Left colon (tissue), 2 donors: ENCODE measurements at regions not wholly inside any gene's neighbourhood (a gene's known extent, or its start where the extent isn't known, plus 50 kb on each side); places are given as distances from the start of the nearest gene placed in this dataset.
A peak's percentile ranks its signal among the peaks of the same experiment; 100 is the strongest.
"Not testable (repeated sequence)": the region's sequence is repeated elsewhere in the genome, so short reads cannot be mapped to it uniquely, and the experiment has no call there.

Experiments used
- ATAC-seq: fragments of 200-7000 bp; cut with Tn5 transposase; one replicate; pipeline ENCODE4 v1.9.1; 2020; ENCODE audit warnings: mild to moderate bottlenecking, moderate library complexity
- DNase-seq, 2 donors: peaks; one replicate each; pipeline ENCODE4 v3.0.0-alpha.2; 2020
- intact Hi-C, 2 donors: fragments of 100-400 bp; cut with DNase I in 1 of 2; cut with micrococcal nuclease in 1 of 2; formaldehyde crosslinking; loops; one replicate each; pipeline versions ENCODE4 v1.11.2 to v1.14.0; 2022; cut with DNase I, micrococcal nuclease
- donor health status: DM: no; HTN: no; CAD: no.
- donor health status: DM: yes; HTN: yes; CAD: no.

DNA sequence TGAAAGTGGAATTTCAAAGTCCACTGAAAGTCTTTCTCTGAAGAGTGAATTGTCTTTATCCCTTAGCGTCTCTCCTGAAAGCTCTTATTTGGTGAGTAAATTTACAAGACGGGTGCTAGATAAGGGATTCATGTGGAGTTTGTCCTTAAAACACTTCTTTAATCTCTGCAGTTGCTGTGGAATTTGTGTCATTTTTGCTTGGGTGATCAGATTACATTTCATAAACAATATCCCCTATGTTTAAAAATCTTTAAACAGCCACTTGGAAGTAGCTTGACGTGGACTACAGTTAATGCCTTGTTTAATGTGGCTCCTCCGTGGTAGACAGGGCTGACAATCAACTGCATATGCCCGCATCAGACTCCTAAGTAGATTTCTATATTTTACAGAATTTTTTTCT is 175.4 kb upstream of the ZNF217 start:
- intact Hi-C loops, result no loop called here
- ATAC-seq (no peak), DNase-seq (no peak)

DNA sequence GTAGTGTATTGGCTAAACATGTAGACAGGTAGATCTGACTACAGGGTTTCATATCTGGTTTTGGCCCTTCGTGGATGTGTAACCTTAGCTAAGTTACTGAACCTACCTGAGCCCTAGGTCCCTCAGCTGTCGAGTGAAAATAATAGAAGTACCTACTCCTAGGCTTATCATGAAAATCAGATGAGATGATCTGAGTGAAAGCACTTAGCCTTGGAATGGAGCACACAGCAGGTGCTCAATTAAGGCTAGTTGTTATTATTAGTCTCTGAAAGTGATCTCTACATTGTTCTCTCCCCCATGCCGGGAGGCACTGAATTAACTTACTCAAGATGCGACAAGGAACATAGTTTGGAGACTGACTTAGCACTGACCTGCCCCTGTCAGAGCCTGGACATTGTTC is 174.7 kb upstream of the ZNF217 start:
- ATAC-seq, result no peak
- intact Hi-C loops, result no loop called here

DNA sequence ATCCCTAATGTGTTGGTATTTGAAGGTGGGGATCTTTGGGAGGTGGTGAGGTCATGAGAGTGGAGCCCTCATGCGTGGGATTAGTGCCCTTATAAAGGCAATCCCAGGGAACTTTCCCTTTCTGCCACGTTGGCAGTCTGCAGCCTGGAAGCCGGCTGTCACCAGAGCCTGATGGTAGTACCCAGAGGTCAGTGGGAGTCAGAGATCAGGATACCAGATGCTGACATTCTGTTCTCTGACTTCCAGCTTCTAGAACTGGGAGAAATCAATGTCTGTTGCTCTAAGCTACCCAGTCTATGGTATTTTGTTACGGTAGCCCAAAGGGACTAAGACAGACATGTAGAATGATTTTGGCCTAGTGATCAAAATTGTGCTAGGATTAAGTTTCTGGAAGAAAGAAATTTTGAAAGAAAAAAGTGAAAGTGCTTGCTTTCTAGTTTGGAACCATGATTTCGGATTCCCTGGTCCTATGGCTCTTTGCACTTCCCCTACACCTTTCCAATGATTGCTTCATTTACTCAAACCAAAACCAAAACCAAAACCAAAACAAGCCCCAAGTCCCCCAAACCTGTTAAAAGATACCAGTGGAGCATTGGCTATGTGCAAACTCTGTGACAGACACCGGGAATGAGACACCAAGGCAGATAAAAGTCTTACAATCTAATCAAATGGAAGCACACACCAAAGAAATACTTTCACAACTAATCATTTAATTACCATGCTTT is 173.7 kb upstream of the ZNF217 start:
- DNase-seq (no peak), ATAC-seq (no peak)
- intact Hi-C loops, result no loop called here

More for the DNA sequence above, 174.7 kb upstream of the ZNF217 start:
- no peak for DNase-seq

DNA sequence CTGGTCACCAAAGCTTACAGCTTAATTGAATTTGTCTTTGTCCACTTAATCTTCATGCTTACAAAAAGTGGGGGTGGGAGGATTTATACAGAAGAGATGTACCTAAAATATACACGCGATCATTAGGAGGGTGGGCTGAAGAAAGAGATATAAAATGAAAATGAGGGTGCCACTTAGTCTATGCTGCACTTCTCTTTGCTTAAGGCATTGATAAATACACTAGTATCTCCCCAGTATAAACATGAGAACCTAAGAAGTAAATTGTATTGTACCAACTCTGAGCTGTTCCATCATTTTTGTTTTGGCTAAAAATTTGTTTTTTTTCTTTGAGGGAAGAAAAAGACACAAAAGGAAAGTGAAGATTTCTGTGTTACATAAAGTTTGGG is 170.8 kb upstream of the ZNF217 start:
- ATAC-seq (no peak), DNase-seq (no peak)
- intact Hi-C loops, result no loop called here

DNA sequence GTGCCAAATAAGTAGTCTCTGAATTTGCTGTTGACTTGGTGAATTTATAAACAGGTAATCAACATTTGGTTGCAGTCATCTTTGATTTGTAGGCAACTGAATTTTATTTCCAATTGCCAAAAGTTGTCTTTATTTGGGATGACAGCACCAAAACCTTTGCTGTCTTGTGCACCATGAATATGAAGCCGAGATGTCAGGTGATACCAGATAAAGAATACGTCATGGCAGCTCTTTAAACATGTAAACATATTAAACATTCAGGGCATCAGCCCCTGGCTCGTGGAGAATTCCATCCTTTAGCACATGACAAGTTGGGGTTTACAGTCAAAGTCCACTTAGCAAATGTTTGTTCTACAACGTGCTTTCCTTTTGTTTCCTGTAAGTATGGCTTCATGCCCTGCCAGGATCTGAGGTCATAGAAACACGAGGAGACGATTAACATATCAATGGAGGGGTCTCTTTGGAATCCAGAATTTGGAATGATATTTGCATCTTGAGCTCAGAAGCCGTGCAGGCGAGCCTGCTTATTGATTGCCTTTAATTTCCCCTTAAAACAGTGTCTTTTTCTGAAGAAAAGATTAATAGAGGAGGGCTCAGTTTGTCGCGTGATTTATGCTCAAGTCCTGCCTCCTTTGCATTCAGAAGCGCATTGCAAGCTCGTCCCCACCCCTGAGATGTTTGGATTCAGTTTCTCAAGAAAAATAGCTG is 170.2 kb upstream of the ZNF217 start:
- ATAC-seq (peak; percentile 97), DNase-seq (peak; percentile 50 to 72)
- intact Hi-C loops, result no loop called here

DNA sequence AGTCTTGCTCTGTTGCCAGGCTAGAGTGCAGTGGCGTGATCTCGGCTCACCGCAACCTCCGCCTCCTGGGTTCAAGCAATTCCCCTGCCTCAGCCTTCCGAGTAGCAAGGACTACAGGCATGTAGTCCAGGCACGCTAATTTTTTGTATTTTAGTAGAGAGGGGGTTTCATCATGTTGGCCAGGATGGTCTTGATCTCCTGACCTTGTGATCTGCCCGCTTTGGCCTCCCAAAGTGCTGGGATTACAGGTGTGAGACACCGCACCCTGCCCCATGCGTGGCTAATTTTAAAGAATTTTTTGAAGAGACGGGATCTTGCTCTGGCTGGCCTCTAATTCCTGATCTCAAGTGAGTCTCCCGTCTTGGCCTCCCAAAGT is 168.8 kb upstream of the ZNF217 start:
- DNase-seq, intact Hi-C loops, ATAC-seq: not testable (repeated sequence)

DNA sequence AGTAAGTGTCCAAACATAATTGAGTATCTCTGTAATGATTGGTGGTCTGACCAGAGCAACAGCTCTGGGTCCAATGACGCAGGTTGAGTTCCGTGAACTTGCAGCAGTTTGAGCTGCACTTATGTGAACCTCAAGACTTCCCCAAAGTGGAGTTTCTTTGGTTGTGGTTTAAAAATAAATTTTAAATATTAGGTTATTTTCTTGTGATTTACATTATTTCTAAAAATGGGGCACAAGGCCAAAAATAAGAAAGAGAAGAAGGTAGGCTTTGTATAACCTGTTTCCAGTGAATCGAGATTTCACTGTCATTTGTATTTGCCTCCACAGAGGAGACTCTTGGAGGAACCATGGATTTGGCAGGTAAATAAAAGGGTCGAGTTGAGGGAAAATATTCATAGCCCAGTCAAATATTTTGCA is 166.4 kb upstream of the ZNF217 start:
- intact Hi-C loops, result no loop called here
- no peak for DNase-seq
- no peak for ATAC-seq

DNA sequence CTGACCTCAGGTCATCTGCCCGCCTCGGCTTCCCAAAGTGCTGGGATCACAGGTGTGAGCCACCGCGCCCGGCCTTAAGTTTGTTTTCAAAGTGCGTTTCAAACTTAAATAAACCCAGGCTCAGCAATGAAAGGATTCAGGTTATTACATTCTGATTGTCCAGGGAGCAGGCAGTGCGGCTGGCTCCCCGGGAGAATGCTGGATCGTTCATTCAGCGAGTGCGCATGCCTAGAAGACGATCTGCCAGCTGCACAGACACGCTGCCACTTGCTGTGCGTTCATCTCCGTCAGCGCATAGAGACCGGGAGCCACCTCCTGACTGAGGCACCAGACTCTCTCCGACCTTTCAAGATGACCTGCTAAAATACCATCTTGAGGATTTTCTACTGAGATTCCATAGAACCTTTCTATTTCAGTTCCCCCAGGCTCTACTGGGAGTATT is 163.9 kb upstream of the ZNF217 start:
- ATAC-seq (no peak), DNase-seq (no peak)
- intact Hi-C loops, result no loop called here

DNA sequence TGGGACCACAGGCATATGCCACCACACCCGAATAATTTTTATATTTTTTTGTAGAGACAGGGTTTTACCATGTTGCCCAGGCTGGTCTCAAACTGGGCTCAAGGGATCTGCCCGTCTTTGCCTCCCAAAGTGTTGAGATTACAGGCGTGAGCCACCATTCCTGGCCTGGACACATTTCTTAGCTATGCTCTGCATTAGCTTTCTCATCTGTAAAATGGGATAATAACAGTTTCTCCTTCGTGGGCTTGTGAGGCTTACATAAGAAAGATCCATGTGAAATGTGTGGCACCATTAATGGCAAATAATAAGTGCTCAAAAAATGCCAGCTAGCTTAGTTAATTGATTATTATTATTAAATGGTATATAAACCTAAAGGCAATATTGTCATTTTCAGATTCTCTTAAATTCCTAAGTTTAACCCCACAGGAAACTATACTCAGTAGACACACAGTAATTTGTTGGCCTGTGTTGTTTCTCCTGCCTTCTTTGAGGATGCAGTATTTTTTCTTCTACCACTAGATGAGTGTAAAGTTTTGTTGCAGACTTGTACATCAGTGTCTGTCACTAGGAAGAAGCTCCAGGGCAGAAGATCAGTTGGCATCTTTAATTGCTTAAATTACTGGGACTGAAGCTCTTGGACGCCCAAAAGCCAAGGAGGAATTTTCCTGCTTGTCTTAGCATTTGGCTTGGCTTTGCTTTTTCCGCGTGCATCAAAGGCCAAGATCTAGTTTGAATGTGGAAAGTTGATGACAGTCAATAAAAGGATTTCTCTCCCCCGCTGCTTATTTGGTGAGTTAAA is 162.3 kb upstream of the ZNF217 start:
- ATAC-seq (no peak), DNase-seq (no peak)
- intact Hi-C loops, result no loop called here

DNA sequence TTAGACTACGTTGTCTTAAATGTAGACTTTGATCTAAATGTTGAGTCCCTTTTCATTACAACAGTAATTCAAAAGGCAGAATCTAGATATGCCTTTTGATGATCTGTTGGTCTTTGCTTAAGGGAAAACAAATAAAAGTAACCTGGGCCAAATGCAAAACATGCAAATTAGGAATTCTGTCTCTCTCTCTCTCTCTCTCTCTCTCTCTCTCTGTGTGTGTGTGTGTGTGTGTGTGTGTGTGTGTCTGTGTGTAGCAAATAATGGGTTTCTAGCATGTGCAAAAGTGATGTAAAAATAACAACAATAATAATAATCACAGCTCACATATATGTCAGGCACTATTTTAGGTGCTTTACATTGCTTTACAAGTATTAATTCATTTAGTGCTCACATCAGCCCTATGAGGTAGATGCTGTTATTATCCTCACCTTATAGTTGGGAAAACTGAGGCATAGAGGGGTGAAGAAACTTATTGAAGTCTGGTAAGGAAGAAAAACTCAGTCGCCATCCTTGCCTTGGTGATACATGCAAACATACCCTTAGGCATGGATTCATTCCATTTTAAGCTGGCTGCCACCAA is 160.3 kb upstream of the ZNF217 start:
- DNase-seq, result no peak
- ATAC-seq, result no peak
- intact Hi-C loops, result no loop called here

DNA sequence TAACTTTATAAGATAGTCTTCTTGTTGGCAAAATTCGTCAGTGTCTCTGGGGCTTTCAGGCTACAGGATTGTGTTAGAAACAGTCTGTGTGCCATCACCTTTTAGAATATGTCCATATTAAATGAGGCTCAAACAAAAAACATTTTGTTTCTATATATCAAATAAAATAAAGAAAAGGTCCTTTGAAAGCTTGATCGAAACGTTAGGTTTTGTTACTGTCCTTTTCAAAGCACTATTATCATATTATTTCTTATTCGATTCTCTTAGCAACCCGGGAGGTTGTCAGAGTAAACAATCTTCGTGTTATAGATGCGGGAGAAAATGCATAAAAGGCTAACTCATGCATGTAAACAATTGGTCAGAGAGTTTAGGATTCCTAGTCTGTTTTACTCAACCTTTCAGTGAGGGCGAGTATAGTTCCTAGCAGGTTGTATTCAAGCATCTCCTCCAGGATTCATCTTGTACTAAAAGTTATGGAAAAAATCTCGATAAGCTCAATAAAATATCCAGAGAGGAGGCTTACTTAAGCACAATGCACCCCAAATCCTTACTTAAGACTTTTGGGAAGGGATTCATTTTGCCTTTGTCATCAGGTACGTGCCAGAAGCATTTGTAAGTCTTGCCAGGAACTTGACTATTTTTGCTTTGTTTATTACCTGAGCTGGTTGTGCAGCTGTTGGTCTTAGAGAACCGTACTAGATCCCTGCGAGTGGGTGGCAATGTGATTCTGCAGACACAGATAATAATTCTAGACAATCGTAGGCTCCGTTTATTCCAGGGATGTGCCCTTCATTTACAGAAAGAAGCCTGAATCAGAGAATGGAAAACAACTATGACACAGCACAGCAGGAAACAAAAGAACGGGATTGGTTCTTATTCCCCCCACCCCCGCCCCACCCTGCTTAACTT is 159.6 kb upstream of the ZNF217 start:
- peak; percentile 81 for ATAC-seq
- intact Hi-C loops, result no loop called here
- no peak for DNase-seq

DNA sequence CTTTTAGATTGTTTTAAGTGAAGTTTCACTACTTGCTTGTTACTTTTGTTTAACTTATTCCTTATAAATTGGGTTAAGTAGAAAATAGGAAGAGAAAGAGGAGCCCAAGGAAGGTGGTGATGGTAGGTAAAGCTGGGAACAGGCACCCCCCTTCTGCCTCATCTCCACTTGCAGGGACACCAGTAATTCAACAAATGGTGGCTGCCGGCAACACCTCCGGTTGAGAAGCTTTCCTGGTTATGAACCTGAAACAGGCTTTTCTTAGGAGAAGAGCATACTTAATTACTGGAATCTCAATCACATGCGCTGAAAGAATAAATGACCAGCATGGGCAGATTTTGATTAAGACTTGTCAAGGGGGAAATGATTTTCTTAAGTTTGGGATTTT is 158.9 kb upstream of the ZNF217 start:
- intact Hi-C loops, result no loop called here
- no peak for DNase-seq
- no peak for ATAC-seq

DNA sequence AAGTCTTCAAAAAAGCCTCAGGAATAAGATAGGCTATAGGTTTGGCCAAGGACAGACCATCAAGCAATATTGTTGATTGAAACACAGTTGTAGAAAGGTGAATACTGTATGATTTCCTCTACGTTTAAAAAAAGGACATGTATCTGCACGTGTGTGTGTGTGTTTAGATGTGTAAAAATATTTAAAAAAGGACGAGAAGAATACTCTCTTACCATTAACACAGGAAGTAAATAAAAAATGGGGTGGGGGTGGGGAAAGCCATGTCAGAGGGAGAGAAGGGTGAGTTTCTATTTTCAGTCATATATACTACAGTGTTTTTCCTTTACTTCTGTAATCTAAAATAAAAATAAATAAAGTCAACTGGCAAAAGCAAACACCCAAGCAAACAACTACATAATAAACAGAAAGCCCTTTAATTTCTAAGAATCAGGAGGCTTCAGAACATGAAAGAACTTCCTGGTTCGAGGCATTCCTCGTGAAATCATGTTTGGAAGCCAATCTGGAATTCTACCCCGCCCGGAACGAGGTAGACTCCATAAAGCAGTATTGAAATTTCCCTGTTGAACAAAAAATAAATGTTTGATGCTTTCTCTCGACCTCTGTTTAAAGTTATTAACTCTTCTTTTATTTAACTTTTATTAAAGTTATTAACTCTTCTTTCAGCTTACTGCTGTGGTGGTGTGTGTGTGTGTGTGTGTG is 158.1 kb upstream of the ZNF217 start:
- peak; percentile 36 for ATAC-seq
- DNase-seq, result peak in 1 of 2 donors; percentile 27
- intact Hi-C loops, result no loop called here

DNA sequence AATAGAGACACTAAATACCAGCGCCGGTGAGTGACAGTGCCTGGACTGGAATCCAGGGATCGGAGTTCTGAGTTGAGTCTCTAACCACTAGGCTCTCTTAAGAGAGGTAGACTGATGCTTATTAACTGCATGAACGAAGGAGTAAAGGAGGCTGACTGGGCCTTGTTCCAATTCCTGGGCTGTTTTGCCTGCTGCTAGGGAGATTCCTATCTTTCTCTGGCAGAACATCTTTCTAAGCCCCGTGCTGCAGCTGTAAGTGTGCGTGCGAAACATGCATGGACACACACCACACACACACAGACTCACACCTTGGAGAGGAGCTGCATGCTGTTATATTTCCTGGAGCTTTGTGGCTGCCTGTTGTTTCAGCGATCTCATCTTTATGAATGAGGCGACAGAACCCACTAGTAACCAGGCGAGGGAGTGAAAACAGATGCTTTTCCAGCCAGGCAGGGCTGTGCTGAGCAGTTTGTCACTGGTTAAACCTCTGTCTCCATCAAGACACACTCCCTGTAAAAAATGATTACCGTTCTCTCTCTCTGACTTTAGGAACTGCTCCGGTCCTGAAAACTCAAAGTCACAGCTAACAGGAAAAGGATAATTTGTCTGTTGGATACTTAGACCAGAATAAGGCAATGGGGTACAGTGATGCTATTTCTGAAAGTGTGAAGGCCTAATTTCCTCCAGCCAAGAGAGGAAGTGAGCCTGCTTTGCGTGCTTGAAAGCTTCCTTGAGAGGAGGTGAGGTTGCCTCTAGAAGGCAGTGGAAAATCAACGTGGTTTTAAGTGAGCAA is 157.4 kb upstream of the ZNF217 start:
- peak; percentile 14 for ATAC-seq
- DNase-seq, result peak in 1 of 2 donors; percentile 17
- intact Hi-C loops, result no loop called here

DNA sequence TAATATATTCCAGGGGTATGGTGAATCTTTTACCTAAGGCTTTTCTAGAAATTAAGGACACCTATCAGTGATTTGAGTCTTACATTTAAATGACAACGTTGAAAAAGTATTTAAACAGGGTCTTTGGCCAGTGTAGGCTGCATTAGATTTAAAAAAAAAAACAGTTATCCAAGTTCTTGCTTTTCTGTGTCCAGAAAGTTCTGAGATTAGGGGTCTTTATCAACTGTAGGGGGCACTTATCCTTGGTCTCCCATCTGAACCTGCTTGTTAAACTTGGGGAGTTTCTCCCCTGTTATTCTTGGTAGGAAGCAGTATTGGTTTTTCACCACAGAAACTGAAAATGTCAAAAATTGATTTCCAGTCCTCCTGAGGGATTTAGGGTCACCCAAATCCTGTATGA is 155.9 kb upstream of the ZNF217 start:
- no peak for ATAC-seq
- intact Hi-C loops, result no loop called here
- DNase-seq, result no peak

DNA sequence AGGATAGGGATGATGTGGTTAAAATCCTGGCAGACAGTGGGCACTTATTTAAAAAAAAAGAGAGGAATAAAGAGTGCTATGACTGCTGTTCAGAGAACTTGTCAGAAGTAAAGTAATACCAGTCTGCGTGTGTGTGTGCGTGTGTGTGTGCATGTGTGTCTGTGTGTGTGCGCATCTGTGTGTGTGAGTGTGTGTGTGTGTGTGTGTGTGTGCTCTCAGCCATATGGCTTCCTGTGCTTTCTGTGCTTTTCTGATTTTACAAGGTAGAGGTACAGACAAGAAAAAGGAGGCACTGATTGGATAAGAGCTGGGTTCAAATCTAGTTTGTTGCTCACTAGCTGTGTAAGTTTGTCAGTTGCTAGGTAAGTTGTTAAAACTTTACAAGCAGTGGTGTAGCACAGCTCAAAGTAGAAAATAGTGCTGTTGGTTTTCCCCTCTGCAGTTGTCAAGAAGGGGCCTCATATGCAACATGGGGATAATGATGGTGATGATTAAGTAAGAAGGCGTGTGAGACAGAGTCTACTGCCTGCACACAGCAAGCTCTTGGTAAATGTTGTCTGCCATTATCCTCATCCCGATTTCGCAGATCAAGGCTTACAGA is 155.3 kb upstream of the ZNF217 start:
- ATAC-seq (no peak), DNase-seq (no peak)
- intact Hi-C loops, result no loop called here

DNA sequence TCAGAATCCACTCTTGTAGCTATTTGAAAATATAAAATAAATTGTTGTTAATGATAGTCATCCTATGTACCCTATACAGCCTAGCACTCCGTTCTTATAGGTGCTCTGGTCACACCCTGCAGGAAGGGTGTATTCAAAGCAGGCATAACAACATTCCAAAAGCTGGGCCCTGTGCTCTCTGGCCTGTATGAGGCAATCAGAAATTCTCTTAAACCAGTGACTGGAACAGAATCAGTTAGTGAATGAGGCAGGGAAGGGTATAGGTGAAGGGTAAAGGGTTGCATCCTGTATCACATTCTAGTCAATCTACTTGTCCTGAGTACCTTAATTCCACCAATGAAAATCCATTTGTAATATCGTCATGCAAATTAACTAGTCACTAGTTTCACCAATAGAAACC is 154.5 kb upstream of the ZNF217 start:
- intact Hi-C loops, result no loop called here
- ATAC-seq, result peak; percentile 77
- no peak for DNase-seq
